Esophagus squamous epithelium (tissue), 4 donors: ENCODE measurements at regions not wholly inside any gene's neighbourhood (a gene's known extent, or its start where the extent isn't known, plus 50 kb on each side); places are given as distances from the start of the nearest gene placed in this dataset.

Experiments used
- POLR2A ChIP-seq, 4 donors: fragments of 450-650 bp; IDR thresholded peaks; one replicate each; pipeline ENCODE4 v1.6.1; 2017; ENCODE audit warnings: antibody characterized with exemption in 4 of 4, mild to moderate bottlenecking in 4 of 4, moderate library complexity in 3 of 4
- TF ChIP-seq, protein P1 (sequence below), 6 experiments: fragments of 450-650 bp in 4 of 6; fragments of 200-600 bp in 2 of 6; sonication (generic) in 2 of 6; IDR thresholded peaks; one replicate each; pipeline ENCODE4 v1.5.1; 2016 to 2019; ENCODE audit warnings: antibody characterized with exemption in 6 of 6, mild to moderate bottlenecking in 4 of 6, moderate library complexity in 4 of 6

GRCh38 chr5:77863181-77863580 lies 87.0 kb upstream of the TBCA start:
- TF ChIP-seq, protein P1, sequence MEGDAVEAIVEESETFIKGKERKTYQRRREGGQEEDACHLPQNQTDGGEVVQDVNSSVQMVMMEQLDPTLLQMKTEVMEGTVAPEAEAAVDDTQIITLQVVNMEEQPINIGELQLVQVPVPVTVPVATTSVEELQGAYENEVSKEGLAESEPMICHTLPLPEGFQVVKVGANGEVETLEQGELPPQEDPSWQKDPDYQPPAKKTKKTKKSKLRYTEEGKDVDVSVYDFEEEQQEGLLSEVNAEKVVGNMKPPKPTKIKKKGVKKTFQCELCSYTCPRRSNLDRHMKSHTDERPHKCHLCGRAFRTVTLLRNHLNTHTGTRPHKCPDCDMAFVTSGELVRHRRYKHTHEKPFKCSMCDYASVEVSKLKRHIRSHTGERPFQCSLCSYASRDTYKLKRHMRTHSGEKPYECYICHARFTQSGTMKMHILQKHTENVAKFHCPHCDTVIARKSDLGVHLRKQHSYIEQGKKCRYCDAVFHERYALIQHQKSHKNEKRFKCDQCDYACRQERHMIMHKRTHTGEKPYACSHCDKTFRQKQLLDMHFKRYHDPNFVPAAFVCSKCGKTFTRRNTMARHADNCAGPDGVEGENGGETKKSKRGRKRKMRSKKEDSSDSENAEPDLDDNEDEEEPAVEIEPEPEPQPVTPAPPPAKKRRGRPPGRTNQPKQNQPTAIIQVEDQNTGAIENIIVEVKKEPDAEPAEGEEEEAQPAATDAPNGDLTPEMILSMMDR (IDR thresholded peaks at IDR 0.05) = no peak
- TF ChIP-seq POLR2A (IDR thresholded peaks at IDR 0.05) = no peak
